AG04450 (cell line): ENCODE measurements at regions not wholly inside any gene's neighbourhood (a gene's known extent, or its start where the extent isn't known, plus 50 kb on each side); places are given as distances from the start of the nearest gene placed in this dataset.
"Not testable (repeated sequence)": the region's sequence is repeated elsewhere in the genome, so short reads cannot be mapped to it uniquely, and the experiment has no call there.

Experiments
- CTCF ChIA-PET: fragments of 300-600, 350-600 bp; formaldehyde crosslinking; extraction: SDS; loops from one replicate; lab custom pipeline; 2022; ENCODE audit warnings: antibody characterized with exemption, inconsistent platforms; lab: Charles Lee
- POLR2A ChIA-PET: fragments of 350-600 bp; formaldehyde crosslinking; extraction: SDS; loops from one replicate; lab custom pipeline; 2021; ENCODE audit warnings: antibody characterized with exemption, inconsistent platforms; lab: Yijun Ruan, JAX
- DNase-seq: peaks from one replicate; pipeline ENCODE4 v3.0.0-alpha.2; 2011; ENCODE audit warnings: low read depth, low spot score
- H3K27ac ChIP-seq: one replicate; pipeline ENCODE4 v1.5.1; 2012; ENCODE audit warnings: low read depth, low read length, control low read depth
- H3K27me3 ChIP-seq: one replicate; pipeline ENCODE4 v1.6.0; 2012; ENCODE audit warnings: low read length; ENCODE audit not compliant: control insufficient read depth, insufficient read depth
- H3K4me3 ChIP-seq: 2 replicates; pipeline ENCODE4 v1.5.1; 2011; ENCODE audit warnings: mild to moderate bottlenecking, low read depth, low read length, control low read depth
- H3K9me3 ChIP-seq: 2 replicates; pipeline ENCODE4 v1.5.1; 2012; ENCODE audit warnings: low read length; ENCODE audit not compliant: control insufficient read depth, insufficient read depth
- CTCF ChIP-seq: IDR thresholded peaks from 2 replicates; pipeline ENCODE4 v1.5.1; 2011; ENCODE audit warnings: low read depth, low read length, control low read depth, inconsistent platforms

DNA sequence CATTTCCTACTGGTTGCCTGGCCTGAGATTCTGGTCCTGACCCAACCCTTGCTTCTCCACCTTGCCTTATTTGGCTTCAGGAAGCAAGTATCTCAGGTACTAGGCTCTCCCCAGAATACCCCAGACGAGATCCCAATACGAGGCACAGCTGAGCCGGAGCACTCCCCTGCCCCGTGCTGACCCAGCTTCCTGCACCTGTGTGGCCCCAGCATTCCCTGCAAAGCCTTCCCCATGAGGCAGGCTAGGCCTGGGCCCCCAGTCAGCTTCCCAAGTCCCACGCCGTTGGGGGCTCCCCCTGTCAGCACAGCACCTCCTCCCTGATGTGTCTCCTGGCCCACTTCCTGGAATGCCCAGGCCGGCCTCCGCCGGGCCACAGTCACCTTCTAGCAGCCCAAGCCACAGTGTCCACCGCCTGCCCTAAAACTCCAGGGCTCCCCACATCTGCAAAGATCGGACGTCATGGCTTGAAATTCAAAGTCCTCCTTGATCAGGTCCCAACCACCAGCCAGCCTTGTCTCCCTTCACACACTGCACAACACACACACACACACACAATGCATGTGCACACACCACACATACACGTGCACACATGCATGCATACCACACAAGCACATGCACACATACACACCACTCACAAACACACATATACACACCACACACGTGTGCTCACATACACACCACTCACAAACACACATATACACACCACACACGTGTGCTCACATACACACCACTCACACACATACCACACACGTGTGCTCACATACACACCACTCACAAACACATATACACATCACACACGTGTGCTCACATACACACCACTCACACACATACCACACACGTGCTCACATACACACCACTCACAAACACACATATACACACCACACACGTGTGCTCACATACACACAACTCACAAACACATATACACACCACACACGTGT, 78.9 kb upstream of the FOXK1 start:
- DNase-seq, result no peak
- peaks cover 9% of the 10 kb centered on the region for H3K9me3 ChIP-seq
- H3K27me3 ChIP-seq, result no peaks in the 10 kb centered on the region
- ChIA-PET CTCF (no interaction called here), POLR2A (no interaction called here)
- TF ChIP-seq CTCF, result no peak
- no peak overlapping the region for H3K27ac ChIP-seq
- no peak overlapping the region for H3K4me3 ChIP-seq

- ChIA-PET CTCF (no interaction called here), POLR2A (no interaction called here)
- TF ChIP-seq CTCF, result no peak
- DNase-seq, result no peak
- Histone ChIP-seq H3K27me3 (no peaks in the 10 kb centered on the region), H3K9me3 (peaks cover 9% of the 10 kb centered on the region), H3K4me3 (no peak overlapping the region), H3K27ac (no peak overlapping the region)
Observed at GRCh38 chr7:4603843-4604231, 78.3 kb upstream of the FOXK1 start.

DNA sequence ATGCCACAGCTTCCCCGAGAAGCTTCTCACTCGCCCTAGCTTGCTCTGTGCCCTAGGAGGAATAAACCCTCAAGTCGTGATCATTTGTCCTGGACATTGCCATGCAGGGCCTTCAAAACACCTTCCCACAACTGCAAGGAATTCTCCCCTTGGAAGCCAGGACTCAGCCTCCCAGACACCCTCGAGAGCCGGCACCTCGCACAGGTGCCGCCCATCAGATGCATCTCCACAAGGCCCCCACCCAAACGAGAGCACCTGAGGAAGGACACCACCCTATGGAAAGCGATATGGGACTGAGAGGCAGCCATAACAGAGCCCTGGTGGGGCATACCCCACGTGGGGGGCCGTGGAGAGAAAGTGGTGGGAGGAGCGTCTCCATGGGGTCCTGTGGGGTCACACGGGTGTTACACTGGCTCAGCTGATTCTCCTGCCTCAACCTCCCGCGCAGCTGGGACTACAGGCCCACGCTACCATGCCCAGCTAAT, 77.6 kb upstream of the FOXK1 start:
- Histone ChIP-seq H3K27me3 (no peaks in the 10 kb centered on the region), H3K27ac (no peak overlapping the region), H3K9me3 (peaks cover 9% of the 10 kb centered on the region), H3K4me3 (no peak overlapping the region)
- CTCF ChIA-PET, result no interaction called here
- POLR2A ChIA-PET, result no interaction called here
- TF ChIP-seq CTCF, result no peak
- DNase-seq, result no peak

DNA sequence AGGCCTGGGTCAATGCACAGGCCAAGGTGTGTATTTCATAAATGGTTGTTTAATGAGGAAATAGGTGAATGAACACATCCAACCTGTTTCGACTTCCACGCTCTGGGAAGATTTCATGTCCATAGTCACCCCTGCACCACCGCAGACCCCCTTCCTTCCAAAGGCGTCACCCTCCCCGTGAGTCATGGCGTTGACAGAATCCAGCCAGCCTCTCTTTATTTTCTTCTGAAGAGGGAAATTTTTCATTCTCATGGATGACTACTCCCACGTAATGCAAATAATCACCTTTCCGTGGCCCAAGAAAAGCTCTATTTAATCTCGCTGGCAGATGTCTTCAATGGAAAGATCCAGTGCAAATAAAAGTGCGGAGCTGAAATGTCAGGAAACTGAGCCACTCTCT, 75.3 kb upstream of the FOXK1 start:
- ChIA-PET POLR2A (no interaction called here), CTCF (interaction anchor here (7.3 kb wide), 1 partner anchor 24 kb away, joined by 63 read pairs; no protein-coding TSS in a partner anchor)
- Histone ChIP-seq H3K4me3 (no peak overlapping the region), H3K9me3 (peaks cover 9% of the 10 kb centered on the region), H3K27ac (no peak overlapping the region), H3K27me3 (no peaks in the 10 kb centered on the region)
- DNase-seq, result no peak
- no peak for TF ChIP-seq CTCF

DNA sequence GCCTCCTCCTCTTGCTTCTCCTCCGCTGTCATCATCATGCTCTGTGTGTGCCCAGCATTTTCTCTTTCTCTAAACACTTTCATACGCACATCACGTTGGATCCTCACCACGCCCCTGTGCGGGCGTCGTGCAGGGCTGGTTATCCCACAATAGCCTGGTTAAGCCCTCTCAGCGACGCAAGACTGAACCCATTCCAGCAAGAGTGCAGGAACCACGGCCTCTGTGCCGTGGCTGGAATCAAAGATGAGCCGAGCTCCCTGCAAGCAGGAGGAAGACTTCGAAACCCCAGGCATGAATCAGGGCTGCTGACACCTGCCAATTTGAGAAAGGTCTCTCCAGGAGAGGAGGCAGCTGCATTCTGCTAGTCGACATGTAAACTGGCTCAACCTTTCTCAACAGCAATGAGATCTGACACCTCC, 74.8 kb upstream of the FOXK1 start:
- CTCF ChIA-PET, result interaction anchor here (7.3 kb wide), 1 partner anchor 24 kb away, joined by 63 read pairs; no protein-coding TSS in a partner anchor
- POLR2A ChIA-PET, result no interaction called here

GRCh38 chr7:4609576-4609975, 72.5 kb upstream of the FOXK1 start:
- CTCF ChIA-PET, result interaction anchor here (0.7 to 7.3 kb wide), 2 partner anchors 22 to 30 kb away, joined by 3 to 63 read pairs; no protein-coding TSS in a partner anchor
- H3K4me3 ChIP-seq, POLR2A ChIA-PET, H3K27ac ChIP-seq, H3K27me3 ChIP-seq, DNase-seq, H3K9me3 ChIP-seq: not testable (repeated sequence)

More for the DNA sequence above, 74.8 kb upstream of the FOXK1 start:
- Histone ChIP-seq H3K27me3 (no peaks in the 10 kb centered on the region), H3K27ac (no peak overlapping the region), H3K4me3 (no peak overlapping the region), H3K9me3 (peaks cover 9% of the 10 kb centered on the region)
- no peak for DNase-seq
- TF ChIP-seq CTCF, result no peak
